Endodermal cell (in vitro differentiated cells): ENCODE measurements at regions not wholly inside any gene's neighbourhood (a gene's known extent, or its start where the extent isn't known, plus 50 kb on each side); places are given as distances from the start of the nearest gene placed in this dataset.

ENCODE experiments used
- DNase-seq: peaks from one replicate; pipeline ENCODE4 v3.0.0-alpha.2; 2017
- H3K27ac ChIP-seq: 2 replicates; pipeline ENCODE4 v1.5.1; 2013; ENCODE audit warnings: mild to moderate bottlenecking, low read depth, low read length, moderate library complexity
- H3K27me3 ChIP-seq: 2 replicates; pipeline ENCODE4 v1.6.1; 2013; ENCODE audit warnings: mild to moderate bottlenecking, low read length, moderate library complexity; ENCODE audit not compliant: insufficient read depth, control insufficient read depth, poor library complexity, severe bottlenecking
- H3K36me3 ChIP-seq: 2 replicates; pipeline ENCODE4 v1.7.0; 2013; ENCODE audit warnings: mild to moderate bottlenecking, low read length, moderate library complexity; ENCODE audit not compliant: control insufficient read depth, insufficient read depth
- H3K4me1 ChIP-seq: one replicate; pipeline ENCODE4 v1.7.0; 2013; ENCODE audit warnings: low read length; ENCODE audit not compliant: control insufficient read depth, insufficient read depth
- H3K4me3 ChIP-seq: 2 replicates; pipeline ENCODE4 v1.5.1; 2013; ENCODE audit warnings: mild to moderate bottlenecking, low read length, moderate library complexity
- H3K9ac ChIP-seq: 2 replicates; pipeline ENCODE4 v1.6.1; 2013; ENCODE audit warnings: mild to moderate bottlenecking, low read length, moderate library complexity; ENCODE audit not compliant: poor library complexity, severe bottlenecking; ENCODE audit errors: extremely low read depth
- H3K9me3 ChIP-seq: 2 replicates; pipeline ENCODE4 v1.6.1; 2013; ENCODE audit warnings: mild to moderate bottlenecking, low read length, moderate library complexity; ENCODE audit not compliant: control insufficient read depth
- H3K27ac Mint-ChIP-seq: 2 replicates; pipeline ENCODE4 v1.8.0; 2020; ENCODE audit warnings: mixed read lengths
- H3K27me3 Mint-ChIP-seq: 2 replicates; pipeline ENCODE4 v1.8.0; 2021; ENCODE audit warnings: mild to moderate bottlenecking, mixed read lengths; ENCODE audit not compliant: insufficient read depth
- H3K36me3 Mint-ChIP-seq: 2 replicates; pipeline ENCODE4 v1.8.0; 2020; ENCODE audit warnings: low read depth, mixed read lengths
- H3K4me1 Mint-ChIP-seq: 2 replicates; pipeline ENCODE4 v1.8.0; 2020; ENCODE audit warnings: mixed read lengths
- H3K4me3 Mint-ChIP-seq: 2 replicates; pipeline ENCODE4 v1.8.0; 2020; ENCODE audit warnings: mild to moderate bottlenecking, moderate library complexity, mixed read lengths
- H3K9me3 Mint-ChIP-seq: 2 replicates; pipeline ENCODE4 v1.8.0; 2020; ENCODE audit warnings: mild to moderate bottlenecking, mixed read lengths
- WGBS, 2 experiments: methylation state at CpG; one replicate each; pipeline versions ENCODE4 v1.1.5 to v1.1.7; 2013; ENCODE audit warnings: missing lambda C conversion rate in 2 of 2, mixed read lengths in 1 of 2; ENCODE audit not compliant: insufficient coverage in 1 of 2, insufficient read length in 1 of 2; 5-methylcytosine and 5-hydroxymethylcytosine counted together
- TF ChIP-seq, protein P1 (sequence below): fragments of 200-600 bp; sonication (generic); conservative IDR thresholded peaks from 2 replicates; pipeline ENCODE4 v1.5.0; 2021; ENCODE audit warnings: antibody characterized with exemption, mild to moderate bottlenecking

- TF ChIP-seq, protein P1, sequence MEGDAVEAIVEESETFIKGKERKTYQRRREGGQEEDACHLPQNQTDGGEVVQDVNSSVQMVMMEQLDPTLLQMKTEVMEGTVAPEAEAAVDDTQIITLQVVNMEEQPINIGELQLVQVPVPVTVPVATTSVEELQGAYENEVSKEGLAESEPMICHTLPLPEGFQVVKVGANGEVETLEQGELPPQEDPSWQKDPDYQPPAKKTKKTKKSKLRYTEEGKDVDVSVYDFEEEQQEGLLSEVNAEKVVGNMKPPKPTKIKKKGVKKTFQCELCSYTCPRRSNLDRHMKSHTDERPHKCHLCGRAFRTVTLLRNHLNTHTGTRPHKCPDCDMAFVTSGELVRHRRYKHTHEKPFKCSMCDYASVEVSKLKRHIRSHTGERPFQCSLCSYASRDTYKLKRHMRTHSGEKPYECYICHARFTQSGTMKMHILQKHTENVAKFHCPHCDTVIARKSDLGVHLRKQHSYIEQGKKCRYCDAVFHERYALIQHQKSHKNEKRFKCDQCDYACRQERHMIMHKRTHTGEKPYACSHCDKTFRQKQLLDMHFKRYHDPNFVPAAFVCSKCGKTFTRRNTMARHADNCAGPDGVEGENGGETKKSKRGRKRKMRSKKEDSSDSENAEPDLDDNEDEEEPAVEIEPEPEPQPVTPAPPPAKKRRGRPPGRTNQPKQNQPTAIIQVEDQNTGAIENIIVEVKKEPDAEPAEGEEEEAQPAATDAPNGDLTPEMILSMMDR = no peak
- no peak overlapping the region for H3K9ac ChIP-seq
- Mint-ChIP-seq H3K9me3 (no peaks in the 10 kb centered on the region), H3K4me1 (no peaks in the 10 kb centered on the region), H3K4me3 (no peak overlapping the region), H3K27ac (no peak overlapping the region), H3K27me3 (no peaks in the 10 kb centered on the region), H3K36me3 (no peaks in the 10 kb centered on the region)
- H3K27me3 ChIP-seq = no peaks in the 10 kb centered on the region
- H3K9me3 ChIP-seq = no peaks in the 10 kb centered on the region
- whole genome bisulfite sequencing, 2 experiments = 100% methylated on average over 1 of the region's 1 CpG; no CpG with 5 or more reads in 1 of the 2 experiments
- H3K4me1 ChIP-seq = no peaks in the 10 kb centered on the region
- no peak overlapping the region for H3K27ac ChIP-seq
- no peaks in the 10 kb centered on the region for H3K36me3 ChIP-seq
- no peak for DNase-seq
- no peak overlapping the region for H3K4me3 ChIP-seq
Observed at GRCh38 chr6:93675856-93676417, 256.6 kb upstream of the EPHA7 start.

DNA sequence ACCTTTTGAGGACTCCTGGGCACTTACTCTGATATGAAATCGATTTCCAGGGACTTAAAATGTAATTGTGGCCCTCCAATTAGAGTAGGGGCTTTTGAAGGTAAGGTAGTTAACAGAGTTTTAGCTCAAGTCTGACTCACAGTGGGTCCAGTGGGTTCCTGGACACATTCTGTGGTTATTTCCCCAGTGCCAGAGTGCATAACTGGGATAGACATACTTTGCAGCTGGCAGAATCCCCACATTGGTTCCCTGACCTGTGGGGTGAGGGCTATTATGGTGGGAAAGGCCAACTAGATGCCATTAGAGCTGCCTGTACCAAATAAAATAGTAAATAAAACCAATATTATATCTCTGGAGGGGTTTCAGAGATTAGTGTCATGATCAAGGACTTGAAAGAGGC lies 243.8 kb upstream of the EPHA7 start:
- no peak overlapping the region for H3K9ac ChIP-seq
- no peaks in the 10 kb centered on the region for H3K27me3 ChIP-seq
- no peak for DNase-seq
- H3K9me3 Mint-ChIP-seq = no peaks in the 10 kb centered on the region
- H3K4me3 Mint-ChIP-seq = no peak overlapping the region
- H3K4me3 ChIP-seq = no peak overlapping the region
- no peaks in the 10 kb centered on the region for H3K9me3 ChIP-seq
- peaks cover 8% of the 10 kb centered on the region for H3K4me1 Mint-ChIP-seq
- no peak overlapping the region for H3K27ac Mint-ChIP-seq
- TF ChIP-seq, protein P1 = no peak
- no peaks in the 10 kb centered on the region for H3K36me3 Mint-ChIP-seq
- WGBS, 2 experiments = 79% methylated on average over 1 of the region's 1 CpG; no CpG with 5 or more reads in 1 of the 2 experiments
- peaks cover 4% of the 10 kb centered on the region for H3K4me1 ChIP-seq
- H3K36me3 ChIP-seq = no peaks in the 10 kb centered on the region
- no peaks in the 10 kb centered on the region for H3K27me3 Mint-ChIP-seq
- H3K27ac ChIP-seq = no peak overlapping the region

- H3K27me3 Mint-ChIP-seq = no peaks in the 10 kb centered on the region
- Histone ChIP-seq H3K27me3 (no peaks in the 10 kb centered on the region), H3K4me3 (no peak overlapping the region), H3K36me3 (no peaks in the 10 kb centered on the region), H3K9me3 (no peaks in the 10 kb centered on the region), H3K9ac (no peak overlapping the region), H3K4me1 (no peaks in the 10 kb centered on the region), H3K27ac (no peak overlapping the region)
- WGBS, 2 experiments = 83 to 100% methylated on average over 2 of the region's 2 CpGs
- TF ChIP-seq, protein P1 = no peak
- no peaks in the 10 kb centered on the region for H3K36me3 Mint-ChIP-seq
- no peak overlapping the region for H3K4me3 Mint-ChIP-seq
- no peak overlapping the region for H3K27ac Mint-ChIP-seq
- no peaks in the 10 kb centered on the region for H3K9me3 Mint-ChIP-seq
- DNase-seq = no peak
- no peaks in the 10 kb centered on the region for H3K4me1 Mint-ChIP-seq
Observed at GRCh38 chr6:93654548-93654947, 235.2 kb upstream of the EPHA7 start.
